Stomach (tissue), 4 donors: ENCODE measurements at regions not wholly inside any gene's neighbourhood (a gene's known extent, or its start where the extent isn't known, plus 50 kb on each side); places are given as distances from the start of the nearest gene placed in this dataset.

Experiments
- CTCF ChIP-seq, 7 experiments: fragments of 450-650 bp in 4 of 7; fragments of 200-600 bp in 3 of 7; sonication (generic) in 3 of 7; IDR thresholded peaks; one replicate each; pipeline ENCODE4 v1.5.1; 2016 to 2019; ENCODE audit warnings: antibody characterized with exemption in 7 of 7, control low read depth in 2 of 7, mild to moderate bottlenecking in 1 of 7
- POLR2AphosphoS5 ChIP-seq, 3 donors: sonication (generic); formaldehyde crosslinking; IDR thresholded peaks; one replicate each; pipeline ENCODE4 v1.6.1; 2016; ENCODE audit warnings: antibody characterized with exemption in 3 of 3

GRCh38 chr6:166688901-166689300 is 61.9 kb upstream of the RPS6KA2 start:
- TF ChIP-seq CTCF (IDR thresholded peaks at IDR 0.05) (no peak), POLR2AphosphoS5 (IDR thresholded peaks at IDR 0.05) (no peak)
